WTC11 (cell line): ENCODE measurements at regions not wholly inside any gene's neighbourhood (a gene's known extent, or its start where the extent isn't known, plus 50 kb on each side); places are given as distances from the start of the nearest gene placed in this dataset.

Experiments used
- ATAC-seq: fragments of 200-7000 bp; cut with Tn5 transposase; 2 replicates; pipeline ENCODE4 v1.10.0; 2021; ENCODE audit warnings: mild to moderate bottlenecking, moderate library complexity
- CTCF ChIA-PET: fragments of 300-600 bp; sonication (Branson Sonifier 250); formaldehyde crosslinking; loops from one replicate; lab custom pipeline; 2021; ENCODE audit warnings: antibody characterized with exemption; lab: Charles Lee
- POLR2A ChIA-PET: fragments of 350-600 bp; sonication (Branson Sonifier 250); formaldehyde crosslinking; loops from one replicate; lab custom pipeline; 2021; ENCODE audit warnings: antibody characterized with exemption; lab: Charles Lee
- DNase-seq: peaks from one replicate; pipeline ENCODE4 v3.0.0; 2021; ENCODE audit warnings: low spot score
- H3K27ac Mint-ChIP-seq: 2 replicates; pipeline ENCODE4 v1.8.0; 2021; ENCODE audit warnings: mixed read lengths
- H3K27me3 Mint-ChIP-seq: 2 replicates; pipeline ENCODE4 v1.8.0; 2021; ENCODE audit warnings: low read depth, mild to moderate bottlenecking, moderate library complexity, mixed read lengths
- H3K36me3 Mint-ChIP-seq: 2 replicates; pipeline ENCODE4 v1.8.0; 2021; ENCODE audit warnings: mixed read lengths
- H3K4me1 Mint-ChIP-seq: 2 replicates; pipeline ENCODE4 v1.8.0; 2022; ENCODE audit warnings: mixed read lengths
- H3K4me3 Mint-ChIP-seq: 2 replicates; pipeline ENCODE4 v1.8.0; 2021; ENCODE audit warnings: mild to moderate bottlenecking, moderate library complexity, mixed read lengths
- H3K9me3 Mint-ChIP-seq: 2 replicates; pipeline ENCODE4 v1.8.0; 2021; ENCODE audit warnings: mixed read lengths
- ATF1 ChIP-seq: sonication (generic); formaldehyde crosslinking; IDR thresholded peaks from 2 replicates; pipeline ENCODE4 v1.8.1; 2023; ENCODE audit warnings: mild to moderate bottlenecking, moderate library complexity, missing genetic modification reagents
- CREB1 ChIP-seq: sonication (generic); formaldehyde crosslinking; IDR thresholded peaks from 2 replicates; pipeline ENCODE4 v1.8.0; 2023; ENCODE audit warnings: mild to moderate bottlenecking, missing genetic modification reagents
- FOXP1 ChIP-seq: sonication (generic); formaldehyde crosslinking; IDR thresholded peaks from 2 replicates; pipeline ENCODE4 v1.8.0; 2022; ENCODE audit warnings: missing genetic modification reagents, mild to moderate bottlenecking, moderate library complexity, borderline replicate concordance
- GABPB1 ChIP-seq: sonication (generic); formaldehyde crosslinking; IDR thresholded peaks from 2 replicates; pipeline ENCODE4 v1.8.1; 2023; ENCODE audit warnings: mild to moderate bottlenecking, missing genetic modification reagents
- JUN ChIP-seq: sonication (generic); formaldehyde crosslinking; IDR thresholded peaks from 2 replicates; pipeline ENCODE4 v1.8.0; 2023; ENCODE audit warnings: mild to moderate bottlenecking, missing genetic modification reagents
- NFE2L1 ChIP-seq: sonication (generic); formaldehyde crosslinking; IDR thresholded peaks from 2 replicates; pipeline ENCODE4 v1.8.1; 2023; ENCODE audit warnings: missing genetic modification reagents
- NR2C2 ChIP-seq: sonication (generic); formaldehyde crosslinking; IDR thresholded peaks from 2 replicates; pipeline ENCODE4 v1.8.0; 2022; ENCODE audit warnings: mild to moderate bottlenecking, missing genetic modification reagents
- RELA ChIP-seq: sonication (generic); formaldehyde crosslinking; IDR thresholded peaks from 2 replicates; pipeline ENCODE4 v1.8.1; 2022; ENCODE audit warnings: missing genetic modification reagents, mild to moderate bottlenecking, borderline replicate concordance
- RORB ChIP-seq: fragments of 250-450 bp; sonication (Bioruptor Pico); IDR thresholded peaks from 2 replicates; pipeline ENCODE4 v1.9.0; 2021; ENCODE audit warnings: mild to moderate bottlenecking
- SP1 ChIP-seq: sonication (generic); formaldehyde crosslinking; conservative IDR thresholded peaks from 2 replicates; pipeline ENCODE4 v1.8.1; 2022; ENCODE audit warnings: missing genetic modification reagents
- TCF7 ChIP-seq: sonication (generic); formaldehyde crosslinking; IDR thresholded peaks from 2 replicates; pipeline ENCODE4 v1.8.0; 2022; ENCODE audit warnings: mild to moderate bottlenecking, low read depth, missing genetic modification reagents, moderate library complexity
- TEAD1 ChIP-seq: sonication (generic); formaldehyde crosslinking; IDR thresholded peaks from 2 replicates; pipeline ENCODE4 v1.8.0; 2022; ENCODE audit warnings: mild to moderate bottlenecking, missing genetic modification reagents
- ZNF219 ChIP-seq: sonication (generic); formaldehyde crosslinking; IDR thresholded peaks from 2 replicates; pipeline ENCODE4 v1.8.0; 2023; ENCODE audit warnings: missing genetic modification reagents, mild to moderate bottlenecking, borderline replicate concordance
- ZNF416 ChIP-seq: fragments of 250-450 bp; sonication (Bioruptor Pico); IDR thresholded peaks from 2 replicates; pipeline ENCODE4 v1.9.0; 2021; ENCODE audit warnings: mild to moderate bottlenecking, inconsistent platforms
- TF ChIP-seq, protein P1 (sequence below): sonication (generic); formaldehyde crosslinking; conservative IDR thresholded peaks from 2 replicates; pipeline ENCODE4 v1.8.1; 2023; ENCODE audit warnings: mild to moderate bottlenecking, low read depth, missing genetic modification reagents, moderate library complexity
- TF ChIP-seq, protein P2 (sequence below): sonication (generic); formaldehyde crosslinking; IDR thresholded peaks from 2 replicates; pipeline ENCODE4 v1.8.0; 2022; ENCODE audit warnings: mild to moderate bottlenecking, missing genetic modification reagents
- TF ChIP-seq, protein P3 (sequence below): fragments of 250-450 bp; sonication (Bioruptor Pico); IDR thresholded peaks from 2 replicates; pipeline ENCODE4 v1.9.0; 2021; ENCODE audit warnings: mild to moderate bottlenecking
- TF ChIP-seq, protein P4 (sequence below): fragments of 250-450 bp; sonication (Bioruptor Pico); IDR thresholded peaks from 2 replicates; pipeline ENCODE4 v1.9.0; 2021; ENCODE audit warnings: mild to moderate bottlenecking, borderline replicate concordance
- TF ChIP-seq, protein P5 (sequence below): sonication (generic); formaldehyde crosslinking; IDR thresholded peaks from 2 replicates; pipeline ENCODE4 v1.8.1; 2023; ENCODE audit warnings: mild to moderate bottlenecking, missing genetic modification reagents, moderate library complexity
- TF ChIP-seq, protein P6 (sequence below): sonication (generic); formaldehyde crosslinking; IDR thresholded peaks from 2 replicates; pipeline ENCODE4 v1.8.1; 2022; ENCODE audit warnings: low read depth, mild to moderate bottlenecking, moderate library complexity, missing genetic modification reagents, borderline replicate concordance
- TF ChIP-seq, protein P7 (sequence below): sonication (generic); formaldehyde crosslinking; IDR thresholded peaks from 2 replicates; pipeline ENCODE4 v1.8.1; 2023; ENCODE audit warnings: mild to moderate bottlenecking, missing genetic modification reagents, moderate library complexity

DNA sequence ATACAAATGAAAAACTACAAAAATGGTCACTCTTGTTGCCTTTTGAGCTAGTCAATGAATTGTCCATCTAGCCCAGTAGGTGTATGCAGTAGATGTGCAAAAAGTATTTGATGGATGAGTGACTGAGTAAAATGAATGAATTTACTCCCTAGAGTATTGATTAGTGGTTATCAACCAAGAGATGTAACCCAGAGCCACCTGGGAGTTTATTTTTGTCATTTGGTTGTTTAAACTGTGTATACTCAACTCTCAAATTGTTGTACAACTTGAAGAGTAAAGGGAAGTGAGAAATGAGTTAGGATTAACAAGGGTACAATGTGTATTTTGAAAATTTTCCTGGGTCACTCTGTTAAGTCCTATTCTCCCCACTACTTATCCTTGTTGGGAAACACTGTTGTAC lies 124.1 kb upstream of the TMCO5A start (continued):
- TF ChIP-seq, protein P1, sequence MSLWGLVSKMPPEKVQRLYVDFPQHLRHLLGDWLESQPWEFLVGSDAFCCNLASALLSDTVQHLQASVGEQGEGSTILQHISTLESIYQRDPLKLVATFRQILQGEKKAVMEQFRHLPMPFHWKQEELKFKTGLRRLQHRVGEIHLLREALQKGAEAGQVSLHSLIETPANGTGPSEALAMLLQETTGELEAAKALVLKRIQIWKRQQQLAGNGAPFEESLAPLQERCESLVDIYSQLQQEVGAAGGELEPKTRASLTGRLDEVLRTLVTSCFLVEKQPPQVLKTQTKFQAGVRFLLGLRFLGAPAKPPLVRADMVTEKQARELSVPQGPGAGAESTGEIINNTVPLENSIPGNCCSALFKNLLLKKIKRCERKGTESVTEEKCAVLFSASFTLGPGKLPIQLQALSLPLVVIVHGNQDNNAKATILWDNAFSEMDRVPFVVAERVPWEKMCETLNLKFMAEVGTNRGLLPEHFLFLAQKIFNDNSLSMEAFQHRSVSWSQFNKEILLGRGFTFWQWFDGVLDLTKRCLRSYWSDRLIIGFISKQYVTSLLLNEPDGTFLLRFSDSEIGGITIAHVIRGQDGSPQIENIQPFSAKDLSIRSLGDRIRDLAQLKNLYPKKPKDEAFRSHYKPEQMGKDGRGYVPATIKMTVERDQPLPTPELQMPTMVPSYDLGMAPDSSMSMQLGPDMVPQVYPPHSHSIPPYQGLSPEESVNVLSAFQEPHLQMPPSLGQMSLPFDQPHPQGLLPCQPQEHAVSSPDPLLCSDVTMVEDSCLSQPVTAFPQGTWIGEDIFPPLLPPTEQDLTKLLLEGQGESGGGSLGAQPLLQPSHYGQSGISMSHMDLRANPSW (CRISPR knock-in tag): no peak
- TF ChIP-seq, protein P2, sequence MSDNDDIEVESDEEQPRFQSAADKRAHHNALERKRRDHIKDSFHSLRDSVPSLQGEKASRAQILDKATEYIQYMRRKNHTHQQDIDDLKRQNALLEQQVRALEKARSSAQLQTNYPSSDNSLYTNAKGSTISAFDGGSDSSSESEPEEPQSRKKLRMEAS (CRISPR knock-in tag): no peak
- no peak for TF ChIP-seq ATF1 (CRISPR knock-in tag)
- no peak for TF ChIP-seq RORB (CRISPR knock-in tag)
- no peak for TF ChIP-seq TCF7 (CRISPR knock-in tag)
- no peak for TF ChIP-seq ZNF416
- no peak for TF ChIP-seq ZNF219
- no peak for TF ChIP-seq NFE2L1
- TF ChIP-seq, protein P3, sequence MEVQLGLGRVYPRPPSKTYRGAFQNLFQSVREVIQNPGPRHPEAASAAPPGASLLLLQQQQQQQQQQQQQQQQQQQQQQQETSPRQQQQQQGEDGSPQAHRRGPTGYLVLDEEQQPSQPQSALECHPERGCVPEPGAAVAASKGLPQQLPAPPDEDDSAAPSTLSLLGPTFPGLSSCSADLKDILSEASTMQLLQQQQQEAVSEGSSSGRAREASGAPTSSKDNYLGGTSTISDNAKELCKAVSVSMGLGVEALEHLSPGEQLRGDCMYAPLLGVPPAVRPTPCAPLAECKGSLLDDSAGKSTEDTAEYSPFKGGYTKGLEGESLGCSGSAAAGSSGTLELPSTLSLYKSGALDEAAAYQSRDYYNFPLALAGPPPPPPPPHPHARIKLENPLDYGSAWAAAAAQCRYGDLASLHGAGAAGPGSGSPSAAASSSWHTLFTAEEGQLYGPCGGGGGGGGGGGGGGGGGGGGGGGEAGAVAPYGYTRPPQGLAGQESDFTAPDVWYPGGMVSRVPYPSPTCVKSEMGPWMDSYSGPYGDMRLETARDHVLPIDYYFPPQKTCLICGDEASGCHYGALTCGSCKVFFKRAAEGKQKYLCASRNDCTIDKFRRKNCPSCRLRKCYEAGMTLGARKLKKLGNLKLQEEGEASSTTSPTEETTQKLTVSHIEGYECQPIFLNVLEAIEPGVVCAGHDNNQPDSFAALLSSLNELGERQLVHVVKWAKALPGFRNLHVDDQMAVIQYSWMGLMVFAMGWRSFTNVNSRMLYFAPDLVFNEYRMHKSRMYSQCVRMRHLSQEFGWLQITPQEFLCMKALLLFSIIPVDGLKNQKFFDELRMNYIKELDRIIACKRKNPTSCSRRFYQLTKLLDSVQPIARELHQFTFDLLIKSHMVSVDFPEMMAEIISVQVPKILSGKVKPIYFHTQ (CRISPR knock-in tag): no peak

DNA sequence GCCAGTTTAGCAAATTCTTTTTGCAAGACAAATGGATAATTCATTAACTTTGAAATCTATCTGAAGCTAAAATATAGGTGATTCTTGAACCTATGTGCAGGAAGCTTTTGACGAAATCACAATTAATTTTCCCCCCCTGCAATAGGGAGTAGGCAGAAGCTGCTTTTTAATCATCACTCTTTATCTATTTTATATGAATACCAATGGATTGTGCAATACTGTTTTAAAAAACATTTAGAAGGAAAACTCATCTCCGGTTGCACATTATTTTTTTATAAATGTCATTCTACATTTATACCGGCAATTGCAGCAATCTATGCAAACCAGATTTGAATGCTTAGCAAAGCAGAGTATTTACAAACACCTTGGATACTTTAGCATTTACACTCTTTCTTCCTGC lies 121.1 kb upstream of the TMCO5A start:
- ATAC-seq: no peak
- Mint-ChIP-seq H3K4me3 (no peak overlapping the region), H3K27me3 (no peaks in the 10 kb centered on the region), H3K27ac (no peak overlapping the region), H3K36me3 (no peaks in the 10 kb centered on the region), H3K4me1 (peaks cover 9% of the 10 kb centered on the region), H3K9me3 (peaks cover 4% of the 10 kb centered on the region)
- ChIA-PET POLR2A (no interaction called here), CTCF (interaction anchor here (1.0 kb wide), 1 partner anchor 11 kb away, joined by 3 read pairs; no protein-coding TSS in a partner anchor)
- DNase-seq: no peak
- TF ChIP-seq NR2C2 (no peak), RELA (CRISPR knock-in tag) (no peak), JUN (CRISPR knock-in tag) (no peak), GABPB1 (CRISPR knock-in tag) (no peak), TEAD1 (CRISPR knock-in tag) (no peak), FOXP1 (CRISPR knock-in tag) (no peak), SP1 (no peak), TCF7 (CRISPR knock-in tag) (no peak), CREB1 (CRISPR knock-in tag) (no peak), ATF1 (CRISPR knock-in tag) (no peak)
- TF ChIP-seq, protein P4, sequence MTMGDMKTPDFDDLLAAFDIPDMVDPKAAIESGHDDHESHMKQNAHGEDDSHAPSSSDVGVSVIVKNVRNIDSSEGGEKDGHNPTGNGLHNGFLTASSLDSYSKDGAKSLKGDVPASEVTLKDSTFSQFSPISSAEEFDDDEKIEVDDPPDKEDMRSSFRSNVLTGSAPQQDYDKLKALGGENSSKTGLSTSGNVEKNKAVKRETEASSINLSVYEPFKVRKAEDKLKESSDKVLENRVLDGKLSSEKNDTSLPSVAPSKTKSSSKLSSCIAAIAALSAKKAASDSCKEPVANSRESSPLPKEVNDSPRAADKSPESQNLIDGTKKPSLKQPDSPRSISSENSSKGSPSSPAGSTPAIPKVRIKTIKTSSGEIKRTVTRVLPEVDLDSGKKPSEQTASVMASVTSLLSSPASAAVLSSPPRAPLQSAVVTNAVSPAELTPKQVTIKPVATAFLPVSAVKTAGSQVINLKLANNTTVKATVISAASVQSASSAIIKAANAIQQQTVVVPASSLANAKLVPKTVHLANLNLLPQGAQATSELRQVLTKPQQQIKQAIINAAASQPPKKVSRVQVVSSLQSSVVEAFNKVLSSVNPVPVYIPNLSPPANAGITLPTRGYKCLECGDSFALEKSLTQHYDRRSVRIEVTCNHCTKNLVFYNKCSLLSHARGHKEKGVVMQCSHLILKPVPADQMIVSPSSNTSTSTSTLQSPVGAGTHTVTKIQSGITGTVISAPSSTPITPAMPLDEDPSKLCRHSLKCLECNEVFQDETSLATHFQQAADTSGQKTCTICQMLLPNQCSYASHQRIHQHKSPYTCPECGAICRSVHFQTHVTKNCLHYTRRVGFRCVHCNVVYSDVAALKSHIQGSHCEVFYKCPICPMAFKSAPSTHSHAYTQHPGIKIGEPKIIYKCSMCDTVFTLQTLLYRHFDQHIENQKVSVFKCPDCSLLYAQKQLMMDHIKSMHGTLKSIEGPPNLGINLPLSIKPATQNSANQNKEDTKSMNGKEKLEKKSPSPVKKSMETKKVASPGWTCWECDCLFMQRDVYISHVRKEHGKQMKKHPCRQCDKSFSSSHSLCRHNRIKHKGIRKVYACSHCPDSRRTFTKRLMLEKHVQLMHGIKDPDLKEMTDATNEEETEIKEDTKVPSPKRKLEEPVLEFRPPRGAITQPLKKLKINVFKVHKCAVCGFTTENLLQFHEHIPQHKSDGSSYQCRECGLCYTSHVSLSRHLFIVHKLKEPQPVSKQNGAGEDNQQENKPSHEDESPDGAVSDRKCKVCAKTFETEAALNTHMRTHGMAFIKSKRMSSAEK (CRISPR knock-in tag): no peak
- TF ChIP-seq, protein P5, sequence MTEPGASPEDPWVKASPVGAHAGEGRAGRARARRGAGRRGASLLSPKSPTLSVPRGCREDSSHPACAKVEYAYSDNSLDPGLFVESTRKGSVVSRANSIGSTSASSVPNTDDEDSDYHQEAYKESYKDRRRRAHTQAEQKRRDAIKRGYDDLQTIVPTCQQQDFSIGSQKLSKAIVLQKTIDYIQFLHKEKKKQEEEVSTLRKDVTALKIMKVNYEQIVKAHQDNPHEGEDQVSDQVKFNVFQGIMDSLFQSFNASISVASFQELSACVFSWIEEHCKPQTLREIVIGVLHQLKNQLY (CRISPR knock-in tag): no peak
- TF ChIP-seq, protein P6, sequence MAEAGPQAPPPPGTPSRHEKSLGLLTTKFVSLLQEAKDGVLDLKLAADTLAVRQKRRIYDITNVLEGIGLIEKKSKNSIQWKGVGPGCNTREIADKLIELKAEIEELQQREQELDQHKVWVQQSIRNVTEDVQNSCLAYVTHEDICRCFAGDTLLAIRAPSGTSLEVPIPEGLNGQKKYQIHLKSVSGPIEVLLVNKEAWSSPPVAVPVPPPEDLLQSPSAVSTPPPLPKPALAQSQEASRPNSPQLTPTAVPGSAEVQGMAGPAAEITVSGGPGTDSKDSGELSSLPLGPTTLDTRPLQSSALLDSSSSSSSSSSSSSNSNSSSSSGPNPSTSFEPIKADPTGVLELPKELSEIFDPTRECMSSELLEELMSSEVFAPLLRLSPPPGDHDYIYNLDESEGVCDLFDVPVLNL (CRISPR knock-in tag): no peak
- TF ChIP-seq, protein P7, sequence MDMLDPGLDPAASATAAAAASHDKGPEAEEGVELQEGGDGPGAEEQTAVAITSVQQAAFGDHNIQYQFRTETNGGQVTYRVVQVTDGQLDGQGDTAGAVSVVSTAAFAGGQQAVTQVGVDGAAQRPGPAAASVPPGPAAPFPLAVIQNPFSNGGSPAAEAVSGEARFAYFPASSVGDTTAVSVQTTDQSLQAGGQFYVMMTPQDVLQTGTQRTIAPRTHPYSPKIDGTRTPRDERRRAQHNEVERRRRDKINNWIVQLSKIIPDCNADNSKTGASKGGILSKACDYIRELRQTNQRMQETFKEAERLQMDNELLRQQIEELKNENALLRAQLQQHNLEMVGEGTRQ (CRISPR knock-in tag): no peak
- TF ChIP-seq, protein P3 (CRISPR knock-in tag): no peak
